ELF-1 (cell line): ENCODE measurements at regions not wholly inside any gene's neighbourhood (a gene's known extent, or its start where the extent isn't known, plus 50 kb on each side); places are given as distances from the start of the nearest gene placed in this dataset.

Experiments used
- DNase-seq: peaks from one replicate; pipeline ENCODE4 v3.0.0-alpha.2; 2016; ENCODE audit warnings: low read depth, low spot score

GRCh38 chr12:71237128-71237527 lies 79.3 kb upstream of the TSPAN8 start:
- DNase-seq = no peak

- DNase-seq = no peak
Measured at GRCh38 chr12:71236133-71236660, 78.4 kb upstream of the TSPAN8 start.

GRCh38 chr12:71233083-71233482 lies 75.3 kb upstream of the TSPAN8 start:
- no peak for DNase-seq

GRCh38 chr12:71230542-71230941 lies 72.7 kb upstream of the TSPAN8 start:
- no peak for DNase-seq

DNA sequence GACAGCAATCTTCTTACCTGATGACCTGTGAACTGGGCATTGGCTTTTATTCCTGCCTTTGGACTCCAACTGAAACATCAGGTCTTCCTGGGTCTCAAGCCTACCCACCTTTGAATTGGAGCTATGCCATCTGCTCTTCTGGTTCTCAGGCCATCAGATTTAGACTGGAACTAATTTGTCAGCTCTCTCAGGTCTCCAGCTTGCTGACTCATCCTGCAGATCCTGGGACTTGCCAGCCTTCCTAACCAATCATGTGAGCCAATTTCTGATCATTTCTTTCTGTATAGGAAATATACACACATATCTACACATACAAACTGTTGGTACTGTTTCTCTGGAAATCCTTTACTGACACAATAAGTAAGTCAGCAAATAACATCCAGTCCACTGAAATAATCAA lies 65.3 kb upstream of the TSPAN8 start:
- DNase-seq = no peak

- DNase-seq = no peak
Measured at GRCh38 chr12:71222436-71222835, 64.6 kb upstream of the TSPAN8 start.

DNA sequence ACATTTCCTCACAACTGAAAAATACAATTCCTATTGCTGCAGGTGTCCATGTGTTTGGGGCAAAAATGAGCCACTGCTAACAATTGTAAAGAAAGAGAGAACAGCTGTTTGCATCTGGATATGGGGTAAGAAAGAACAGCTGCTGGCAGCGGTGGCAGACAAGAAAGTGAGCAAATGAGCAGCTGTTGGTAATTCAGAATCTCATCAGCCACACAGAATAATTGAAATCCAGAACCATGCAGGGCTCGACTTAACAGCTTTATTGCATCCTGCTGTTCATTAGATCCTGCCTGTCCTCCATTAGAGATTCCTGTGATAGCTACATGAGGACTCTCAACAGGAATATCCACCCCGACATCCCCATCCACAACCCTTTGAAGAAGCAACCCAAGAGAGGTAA lies 62.5 kb upstream of the TSPAN8 start:
- DNase-seq = no peak

DNA sequence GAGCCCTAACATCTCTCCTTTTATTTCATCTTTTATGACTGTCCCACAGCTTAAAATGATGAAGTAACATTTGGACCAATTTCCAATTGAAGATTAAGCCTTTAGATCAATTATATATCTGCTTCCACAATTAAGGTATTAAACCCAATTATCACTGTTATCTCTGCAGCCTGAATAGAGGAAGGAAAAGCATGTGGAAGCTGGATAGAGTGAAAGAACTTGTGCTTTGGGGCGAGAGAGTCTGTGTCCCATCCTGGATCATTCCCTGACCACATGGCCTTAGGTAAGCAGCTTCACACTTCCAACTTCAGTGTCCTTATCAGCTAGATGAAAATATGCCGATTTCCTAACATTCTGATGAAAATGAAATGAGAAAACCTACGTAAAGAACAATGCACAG lies 61.4 kb upstream of the TSPAN8 start:
- DNase-seq = no peak

- DNase-seq = no peak
Measured at GRCh38 chr12:71218616-71219015, 60.8 kb upstream of the TSPAN8 start.

GRCh38 chr12:71216725-71217579 lies 59.2 kb upstream of the TSPAN8 start:
- no peak for DNase-seq

DNA sequence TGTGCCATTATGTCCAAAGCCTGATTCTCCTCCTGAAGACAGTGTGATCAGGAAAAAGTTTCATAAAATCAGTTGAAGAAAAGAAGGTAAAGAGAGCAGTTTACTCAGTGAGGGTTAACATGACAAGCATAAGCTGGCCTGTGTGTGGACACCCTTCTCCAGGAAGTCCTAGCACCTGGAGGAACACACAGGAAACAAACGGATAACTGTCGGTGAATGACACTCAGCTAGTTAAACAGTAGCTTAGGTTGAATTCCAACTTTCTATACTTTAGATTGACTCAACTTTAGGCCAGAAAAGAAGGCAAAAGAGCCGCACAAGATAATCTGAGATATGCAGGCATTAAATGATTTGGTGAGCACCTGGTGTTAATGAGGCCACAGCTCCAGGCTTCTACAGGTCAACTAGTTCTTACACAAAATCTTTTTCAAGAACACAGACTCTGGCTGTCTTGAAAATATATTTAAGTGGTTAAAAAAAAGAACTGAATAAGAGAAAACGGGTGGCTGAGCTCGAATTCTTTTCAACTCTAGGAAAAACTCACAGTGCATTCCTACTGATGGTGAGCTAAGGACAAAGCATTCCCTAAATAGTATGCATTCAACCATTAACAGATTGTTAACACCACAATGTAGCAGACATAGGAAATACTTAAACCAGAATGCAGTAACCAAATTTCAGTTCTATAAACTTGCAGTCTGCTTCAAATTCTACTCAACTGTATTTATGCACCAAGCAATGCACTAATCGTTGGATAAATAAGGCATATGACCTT lies 56.9 kb upstream of the TSPAN8 start:
- no peak for DNase-seq

DNA sequence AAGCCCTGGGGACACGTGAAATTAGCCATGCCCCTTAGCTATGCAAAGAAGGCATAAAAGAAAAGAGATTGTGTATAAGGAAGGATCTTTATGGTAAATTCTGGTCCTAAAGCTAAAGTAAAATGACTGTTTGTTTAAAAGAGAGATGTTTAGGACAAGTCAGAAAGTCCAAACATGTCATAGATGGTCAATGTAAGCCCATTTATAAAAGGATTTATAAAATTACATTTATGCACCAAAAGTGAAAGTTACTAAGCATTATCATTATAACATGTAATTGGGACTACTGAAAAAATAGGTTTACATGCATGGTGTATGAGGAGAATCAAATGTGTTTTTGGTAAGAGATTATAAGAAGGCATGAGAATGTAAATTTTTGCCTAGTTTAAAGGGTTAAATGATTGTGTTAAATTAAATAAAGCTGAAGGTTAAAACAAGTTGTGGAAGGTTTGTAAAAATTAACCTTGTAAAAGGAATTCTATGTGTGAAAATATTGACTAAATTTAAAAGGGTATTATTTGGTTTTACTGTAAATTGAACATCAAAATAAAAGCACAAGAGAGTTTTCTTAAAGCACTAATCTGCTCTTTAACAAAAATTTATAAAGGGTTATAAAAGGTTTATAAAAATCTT lies 50.4 kb upstream of the TSPAN8 start:
- DNase-seq = no peak
